HG03571 (cell line): ENCODE measurements at regions not wholly inside any gene's neighbourhood (a gene's known extent, or its start where the extent isn't known, plus 50 kb on each side); places are given as distances from the start of the nearest gene placed in this dataset.
"Not testable (repeated sequence)": the region's sequence is repeated elsewhere in the genome, so short reads cannot be mapped to it uniquely, and the experiment has no call there.

Source experiments
- ATAC-seq: cut with Tn5 transposase; IDR thresholded peaks from one replicate; pipeline ENCODE4 v1.9.1; 2021; ENCODE audit not compliant: unreplicated experiment

DNA sequence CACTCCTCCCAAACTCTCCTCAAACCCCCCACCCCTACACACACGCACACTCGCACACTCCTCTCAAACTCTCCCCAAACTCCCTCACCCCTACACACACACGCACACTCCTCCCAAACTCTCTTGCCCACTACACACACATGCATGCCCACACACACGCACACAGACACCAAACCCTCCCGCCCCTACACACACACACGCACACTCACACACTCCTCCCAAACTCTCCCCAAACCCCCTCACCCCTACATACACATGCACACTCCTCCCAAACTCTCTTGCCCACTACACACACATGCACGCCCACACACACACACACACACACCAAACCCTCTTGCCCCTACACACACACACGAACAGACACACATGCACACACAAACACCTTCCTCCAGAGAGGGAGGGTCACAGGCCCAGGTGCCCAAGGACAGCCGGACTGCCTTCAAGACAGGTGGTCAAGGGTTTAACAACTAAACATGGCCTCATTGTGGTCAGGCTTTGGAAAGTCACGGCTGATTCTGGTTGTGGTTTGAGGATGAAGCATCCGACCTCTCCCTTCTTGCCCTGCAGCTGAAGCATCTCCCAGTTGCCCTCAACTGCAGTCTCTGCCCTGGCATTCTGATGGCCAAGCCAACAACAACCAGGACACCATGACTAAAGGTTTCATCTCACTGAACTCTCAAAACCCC lies 72.3 kb upstream of the SNTG2 start:
- no peak for ATAC-seq

DNA sequence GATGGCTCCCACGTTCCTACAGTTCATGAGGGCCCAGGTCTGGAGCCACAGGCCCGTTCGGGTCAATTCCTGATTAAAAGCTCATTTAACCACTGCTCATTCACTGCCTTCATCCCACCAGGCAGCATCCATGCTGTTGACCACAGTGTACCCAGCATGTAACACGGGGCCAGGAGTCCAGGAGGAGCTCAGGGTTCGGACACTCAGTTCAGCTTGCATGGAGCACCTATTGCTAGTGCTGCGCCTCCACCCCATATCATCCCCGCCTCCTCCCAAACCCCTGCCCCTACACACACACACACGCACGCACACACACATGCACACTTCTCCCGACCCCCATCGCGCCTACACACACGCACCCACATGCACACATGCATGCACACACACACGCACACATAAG lies 72.9 kb upstream of the SNTG2 start:
- no peak for ATAC-seq

DNA sequence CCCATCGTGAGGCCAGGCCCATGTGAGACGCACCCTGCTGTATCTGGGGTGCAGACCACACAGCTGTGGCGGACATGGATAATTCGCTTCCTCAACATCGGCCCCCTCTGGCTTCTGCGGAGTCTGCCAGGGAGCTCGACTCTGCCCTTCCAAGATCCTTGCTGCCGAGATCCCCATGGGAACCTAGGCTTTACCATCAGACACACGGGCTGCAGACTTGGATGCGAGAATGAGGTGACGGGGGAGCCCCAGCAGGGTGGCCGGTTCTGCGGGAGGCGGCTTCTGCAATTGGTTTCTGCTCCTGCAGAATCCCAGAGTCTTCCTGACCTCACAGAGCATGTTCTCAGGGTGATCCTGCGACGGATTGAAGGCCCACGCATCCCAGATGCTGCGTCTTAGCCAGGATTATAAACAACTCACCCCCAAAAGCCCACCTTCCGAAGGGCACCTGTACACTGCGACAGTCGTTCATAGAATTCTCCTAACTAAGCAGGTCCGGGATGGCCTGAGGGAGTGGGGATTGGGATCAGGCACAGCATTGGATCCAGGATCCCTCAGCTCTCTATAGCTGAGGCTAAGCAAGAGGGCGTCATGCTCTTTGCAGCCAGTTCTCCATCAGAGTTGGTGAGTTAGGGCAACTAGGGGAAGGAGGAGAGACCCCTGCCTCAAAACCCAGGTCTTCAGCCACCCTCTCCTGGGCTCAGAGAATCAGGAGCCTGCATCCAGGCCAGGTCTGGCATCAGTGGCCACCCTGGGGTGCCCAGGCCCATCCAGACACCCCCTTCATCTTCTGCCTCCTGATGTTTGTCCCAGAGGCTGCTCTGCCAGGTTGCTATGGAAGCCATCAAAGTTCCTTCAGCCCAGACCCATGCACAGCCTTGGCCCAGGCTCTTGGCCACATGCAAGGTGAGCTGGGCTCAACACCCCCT lies 74.7 kb upstream of the SNTG2 start:
- no peak for ATAC-seq

DNA sequence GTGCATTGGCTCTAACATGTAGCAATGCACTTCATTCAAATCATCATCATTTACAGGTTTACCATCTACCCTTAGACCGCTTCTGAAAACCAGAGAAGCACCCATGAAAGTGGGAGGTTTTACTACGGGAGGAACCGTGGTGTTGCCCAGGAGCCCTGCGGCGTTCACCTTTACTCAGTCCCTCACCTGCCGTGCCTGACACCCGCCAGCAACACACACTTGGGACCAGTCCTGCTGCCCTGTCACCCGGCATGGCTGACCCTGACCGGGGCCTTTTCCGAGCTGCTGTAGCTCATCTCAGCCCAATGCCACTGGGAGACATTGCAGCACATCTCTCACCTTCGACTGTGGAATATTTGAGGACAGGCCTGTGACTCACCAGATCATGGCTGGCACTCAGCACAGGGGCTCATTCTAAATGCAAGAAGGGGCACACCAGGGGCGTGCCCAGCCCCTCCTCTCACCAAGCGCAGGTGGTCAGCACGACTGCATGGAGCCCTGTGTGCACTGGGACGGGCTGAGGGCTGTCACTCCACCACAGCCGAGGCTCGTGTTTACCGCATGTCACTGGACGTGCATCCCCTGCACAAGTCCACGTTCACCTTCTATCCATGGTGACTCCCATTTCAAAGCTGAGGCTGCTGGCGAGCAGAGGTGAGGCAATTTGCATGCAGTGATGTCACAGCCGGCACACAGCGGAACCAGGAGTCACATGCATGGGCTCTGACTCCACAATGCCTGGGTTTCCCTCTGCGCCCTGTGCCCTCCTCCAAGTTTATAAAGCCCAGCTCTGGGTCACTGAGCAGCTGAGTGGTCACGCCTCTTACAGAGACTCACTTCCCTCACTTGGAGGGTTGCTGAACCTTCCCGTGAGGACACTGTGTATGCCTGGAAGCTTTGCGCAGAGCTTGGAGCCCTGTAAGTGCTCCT lies 76.7 kb upstream of the SNTG2 start:
- no peak for ATAC-seq

DNA sequence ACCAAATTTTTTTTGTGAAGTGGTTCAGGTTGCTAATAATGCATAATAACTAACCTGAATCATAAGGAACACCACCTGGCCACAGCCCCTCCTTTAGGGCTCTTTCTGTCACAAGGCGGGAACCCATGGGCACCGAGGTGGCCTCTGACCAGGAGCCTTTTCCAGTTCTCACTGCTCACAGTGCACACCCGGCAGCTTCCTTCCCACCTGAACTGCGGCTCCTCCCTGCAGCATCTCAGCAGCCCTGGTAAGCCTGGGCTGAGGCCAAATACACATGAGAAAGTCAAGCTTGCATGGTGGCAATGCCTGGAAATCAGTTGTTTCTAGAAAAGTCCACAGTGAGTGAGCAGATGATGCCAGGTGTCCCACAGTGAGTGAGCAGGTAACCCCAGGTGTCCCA lies 77.6 kb upstream of the SNTG2 start:
- no peak for ATAC-seq

DNA sequence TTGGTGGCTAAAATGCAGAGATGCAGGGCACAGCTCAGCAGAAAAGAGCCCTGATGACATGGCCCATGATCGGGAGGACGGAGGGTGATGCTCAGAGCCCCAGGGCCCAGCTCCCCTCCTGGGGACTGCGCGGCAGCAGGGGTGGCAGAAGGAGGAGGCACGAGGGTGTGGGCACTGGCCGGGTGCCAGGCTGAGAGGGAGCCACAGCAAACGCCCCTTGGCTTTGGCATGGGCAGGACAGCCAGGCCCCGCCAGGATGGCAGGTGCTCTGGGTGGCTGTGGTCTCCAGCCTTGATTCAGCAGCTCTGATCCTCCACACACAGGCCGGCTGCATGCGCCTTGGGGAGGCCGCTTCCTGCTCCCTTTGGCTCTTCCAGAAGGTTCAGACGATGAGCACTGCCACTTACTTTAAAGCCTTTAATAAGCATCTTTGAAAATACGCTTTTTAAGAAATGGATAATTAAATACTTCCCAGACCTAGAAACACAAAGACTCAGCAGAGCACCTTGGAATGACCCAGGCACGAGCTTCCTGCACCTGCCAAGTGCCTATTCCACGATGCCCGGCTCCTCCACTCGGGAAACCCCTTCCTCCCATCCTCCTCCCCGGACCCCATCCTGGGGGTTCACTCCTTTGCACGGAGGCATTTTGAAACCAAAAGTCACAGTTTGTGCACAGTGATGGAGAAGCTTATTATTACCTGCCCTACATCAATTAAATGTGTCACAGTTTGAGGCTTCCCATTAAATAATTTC lies 78.5 kb upstream of the SNTG2 start:
- no peak for ATAC-seq

DNA sequence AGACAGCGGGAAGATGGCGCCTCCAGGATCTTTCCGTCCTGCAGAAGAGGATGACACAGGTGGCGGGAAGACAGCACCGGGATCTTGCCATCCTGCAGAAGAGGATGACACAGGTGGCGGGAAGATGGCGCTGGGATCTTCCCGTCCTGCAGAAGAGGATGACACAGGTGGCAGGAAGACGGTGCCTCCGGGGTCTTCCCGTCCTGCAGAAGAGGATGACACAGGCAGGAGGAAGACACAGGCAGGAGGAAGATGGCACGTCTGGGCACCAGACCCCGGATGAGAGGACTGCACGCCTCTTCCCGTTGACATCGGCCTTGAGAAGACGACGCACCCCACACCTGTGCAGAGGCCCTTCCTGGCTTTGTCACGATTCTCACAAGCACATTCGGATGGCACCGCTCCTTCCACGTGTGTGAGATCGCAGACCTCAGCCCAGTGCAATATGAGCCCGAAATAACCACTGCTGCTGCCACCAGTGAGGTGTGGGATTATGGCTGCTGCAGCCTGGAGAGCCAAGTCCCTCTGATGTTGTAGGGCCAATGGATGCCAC lies 79.4 kb upstream of the SNTG2 start:
- ATAC-seq = no peak

DNA sequence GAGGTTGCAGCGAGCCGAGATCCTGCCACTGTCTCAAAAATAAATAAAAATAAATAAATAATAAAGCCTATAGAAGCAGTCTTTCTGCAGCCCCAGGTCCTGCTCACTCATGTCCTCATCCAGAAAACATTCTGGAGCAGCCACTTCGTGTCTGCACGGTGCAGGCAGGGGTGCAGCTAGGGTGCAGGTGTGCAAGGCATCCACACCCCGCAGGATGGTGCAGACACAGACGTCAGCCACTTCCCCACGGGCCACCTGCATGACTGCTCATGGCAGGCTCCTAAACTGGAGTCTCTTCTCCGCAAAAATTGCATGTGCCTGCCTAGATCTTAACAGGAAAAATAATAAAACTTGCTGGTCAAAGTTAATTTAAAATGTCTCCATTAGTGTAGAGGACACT lies 80.2 kb upstream of the SNTG2 start:
- ATAC-seq = no peak

DNA sequence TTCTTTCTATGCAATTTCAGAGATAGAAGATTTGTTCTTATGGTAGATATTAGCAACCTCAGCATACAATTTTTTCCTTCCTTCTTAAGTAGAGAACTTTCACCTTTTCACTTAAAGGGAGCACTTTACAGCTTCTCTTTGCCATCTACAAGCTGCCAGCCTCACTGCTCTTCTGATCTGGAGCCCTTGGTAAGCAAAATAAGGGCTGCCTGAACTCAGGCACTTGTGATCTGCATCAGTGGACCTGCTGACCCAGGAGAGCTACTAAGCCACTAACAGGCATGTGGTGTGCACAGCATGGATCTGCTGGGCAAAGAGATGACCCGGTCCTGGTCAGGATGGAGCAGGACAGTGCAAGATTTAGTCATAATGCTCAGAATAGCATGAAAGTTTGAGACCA lies 80.8 kb upstream of the SNTG2 start:
- ATAC-seq = no peak

DNA sequence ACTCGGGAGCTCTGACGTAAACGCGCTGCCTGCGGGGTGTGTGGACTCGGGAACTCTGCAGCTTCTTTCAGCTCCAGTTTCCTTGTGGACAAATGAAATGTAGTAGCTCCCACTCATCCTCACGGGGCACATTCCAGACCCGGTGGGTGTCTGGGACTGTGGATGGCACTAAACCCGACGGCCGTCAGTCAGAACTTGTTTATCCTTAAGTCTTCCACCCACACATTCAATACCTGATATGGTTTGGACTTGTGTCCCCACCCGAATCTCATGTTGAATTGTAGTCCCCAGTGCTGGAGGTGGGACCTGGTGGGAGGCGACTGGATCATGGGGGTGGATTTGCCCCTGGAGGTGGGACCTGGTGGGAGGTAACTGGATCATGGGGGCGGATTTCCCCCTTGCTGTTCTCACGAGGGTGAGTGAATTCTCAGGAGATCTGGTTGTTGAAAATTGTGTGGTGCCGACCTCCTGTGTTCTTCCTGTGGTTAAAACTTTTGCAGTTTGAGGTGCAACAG lies 81.2 kb upstream of the SNTG2 start:
- ATAC-seq = no peak

DNA sequence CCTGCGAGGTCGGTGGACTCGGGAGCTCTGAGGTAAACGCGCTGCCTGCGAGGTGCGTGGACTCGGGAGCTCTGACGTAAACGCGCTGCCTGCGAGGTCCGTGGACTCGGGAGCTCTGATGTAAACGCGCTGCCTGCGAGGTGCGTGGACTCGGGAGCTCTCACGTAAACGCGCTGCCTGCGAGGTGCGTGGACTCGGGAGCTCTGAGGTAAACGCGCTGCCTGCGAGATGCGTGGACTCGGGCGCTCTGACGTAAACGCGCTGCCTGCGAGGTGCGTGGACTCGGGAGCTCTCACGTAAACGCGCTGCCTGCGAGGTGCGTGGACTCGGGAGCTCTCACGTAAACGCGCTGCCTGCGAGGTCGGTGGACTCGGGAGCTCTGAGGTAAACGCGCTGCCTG lies 81.8 kb upstream of the SNTG2 start:
- not testable (repeated sequence) for ATAC-seq

DNA sequence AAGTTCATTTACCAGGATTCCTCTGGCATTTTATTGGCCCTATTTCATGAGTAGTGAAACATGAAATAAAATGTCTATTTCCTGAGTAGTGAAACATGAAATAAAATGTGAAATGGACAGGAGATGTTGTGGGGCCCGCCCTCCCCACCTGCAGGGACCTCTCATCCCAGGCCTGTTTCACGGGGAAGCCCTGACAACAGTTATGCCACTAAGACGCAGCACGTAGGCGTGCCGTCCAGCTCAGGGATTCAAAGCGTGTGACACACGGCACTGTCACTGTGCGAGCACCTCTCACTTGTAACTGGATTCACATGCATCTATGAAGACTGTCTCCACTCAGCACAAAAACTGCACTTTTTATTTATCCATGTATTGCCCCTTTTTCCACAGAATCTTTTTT lies 83.4 kb upstream of the SNTG2 start:
- no peak for ATAC-seq

DNA sequence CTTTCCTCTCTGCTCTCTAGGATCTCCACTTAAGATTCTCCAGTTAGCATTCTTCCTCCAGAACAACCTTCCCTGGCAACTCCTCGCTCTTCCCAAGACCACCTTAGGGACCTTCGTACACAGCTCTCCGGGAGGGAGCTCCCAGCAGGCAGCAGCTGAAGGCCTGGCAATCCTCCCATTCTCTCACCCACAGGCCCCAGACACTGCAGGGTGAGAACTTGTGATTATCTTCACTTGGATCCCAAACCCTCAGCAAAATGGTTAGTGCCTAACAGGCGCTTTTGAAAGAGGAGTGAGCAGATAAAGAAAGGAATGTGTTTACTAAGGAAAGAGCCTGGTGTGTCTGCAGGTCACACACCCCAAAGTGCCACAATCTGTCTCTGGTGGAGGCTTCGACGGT lies 83.8 kb upstream of the SNTG2 start:
- no peak for ATAC-seq

DNA sequence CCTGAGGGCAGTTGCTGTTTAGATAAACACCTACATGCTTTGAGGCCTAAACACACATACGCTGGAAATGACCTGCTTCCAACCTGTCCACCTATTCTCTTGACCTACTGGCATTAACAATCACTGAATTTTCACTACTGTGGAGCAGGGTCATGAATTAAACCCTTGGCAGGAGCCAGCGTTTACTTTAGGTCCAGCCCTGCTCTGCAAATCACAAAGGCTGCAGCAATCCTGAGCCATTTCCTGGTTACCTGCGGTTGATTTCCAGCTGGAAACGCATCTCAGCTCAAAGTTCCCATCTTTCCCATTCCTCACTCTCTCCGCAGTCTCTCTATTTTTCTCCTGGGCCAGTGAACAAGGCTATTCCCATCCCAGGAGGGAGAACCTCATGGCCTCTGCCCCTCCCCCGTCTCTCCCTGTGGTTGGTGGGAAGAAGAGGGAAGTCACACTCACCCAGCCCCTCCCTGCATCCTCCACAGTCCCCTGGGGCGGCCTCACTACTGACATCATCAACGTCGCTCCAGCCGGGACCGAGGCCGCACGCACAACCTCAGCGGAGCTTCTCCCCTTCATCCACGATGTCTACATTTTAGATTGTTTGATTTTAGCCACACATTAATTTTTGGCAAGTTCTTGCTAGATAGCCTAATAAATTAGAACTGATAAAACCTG lies 84.5 kb upstream of the SNTG2 start:
- ATAC-seq = no peak

DNA sequence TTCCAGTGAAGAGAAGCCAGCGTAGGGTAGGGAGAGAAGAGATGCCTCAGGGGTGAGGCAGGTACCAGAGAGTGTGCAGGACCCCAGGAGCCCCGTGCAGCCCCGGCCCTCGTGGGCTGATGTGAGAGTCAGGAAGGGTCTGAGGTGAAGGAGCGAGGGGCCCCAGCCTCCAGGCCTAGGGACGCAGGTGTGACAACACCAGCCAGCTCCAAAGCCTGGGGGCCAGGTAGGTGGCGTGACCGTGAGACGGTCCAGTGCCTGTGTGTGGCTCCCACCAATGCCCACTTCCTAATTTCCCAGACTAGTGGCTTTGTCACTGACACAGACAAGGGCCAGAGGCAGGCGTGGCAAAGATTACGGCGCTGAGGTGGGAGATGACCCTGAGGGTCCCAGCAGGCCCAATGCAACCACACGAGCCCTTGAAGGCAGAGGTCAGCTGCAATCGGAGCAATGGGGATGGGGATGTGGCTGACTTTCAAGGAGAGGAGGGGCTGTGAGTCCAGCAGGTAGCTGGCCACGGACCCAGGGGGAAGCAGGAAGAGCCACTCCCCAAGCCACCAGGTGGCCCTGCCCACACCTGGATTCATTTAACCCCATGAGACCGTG lies 86.0 kb upstream of the SNTG2 start:
- ATAC-seq = no peak

DNA sequence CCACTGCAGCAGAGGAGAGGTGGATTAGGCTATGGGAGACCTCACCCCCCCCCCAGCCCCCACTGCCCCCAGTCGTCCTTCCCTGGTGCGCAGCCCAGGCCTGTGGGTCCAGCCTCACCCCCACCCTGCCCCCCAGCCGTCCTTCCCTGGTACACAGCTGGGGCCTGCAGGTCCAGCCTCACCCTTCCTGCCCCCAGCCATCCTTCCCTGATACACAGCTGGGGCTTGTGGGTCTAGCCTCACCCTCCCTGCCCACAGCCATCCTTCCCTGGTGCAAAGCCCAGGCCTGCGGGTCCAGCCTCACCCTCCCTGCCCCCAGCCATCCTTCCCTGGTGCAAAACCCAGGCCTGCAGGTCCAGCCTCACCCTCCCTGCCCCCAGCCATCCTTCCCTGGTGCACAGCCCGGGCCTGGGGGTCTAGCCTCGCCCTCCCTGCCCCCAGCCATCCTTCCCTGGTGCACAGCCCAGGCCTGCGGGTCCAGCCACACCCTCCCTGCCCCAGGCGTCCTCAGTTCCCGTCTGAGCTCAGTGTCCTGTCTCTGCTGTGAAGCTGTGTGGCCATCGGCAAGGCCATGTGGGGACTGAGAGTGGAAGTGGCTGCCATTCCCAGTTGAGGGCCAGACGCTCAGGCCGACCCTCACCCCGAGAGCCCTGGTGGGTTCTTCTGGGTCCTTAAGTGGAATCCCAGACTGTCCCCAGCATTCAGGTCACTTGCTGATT lies 86.8 kb upstream of the SNTG2 start:
- no peak for ATAC-seq

DNA sequence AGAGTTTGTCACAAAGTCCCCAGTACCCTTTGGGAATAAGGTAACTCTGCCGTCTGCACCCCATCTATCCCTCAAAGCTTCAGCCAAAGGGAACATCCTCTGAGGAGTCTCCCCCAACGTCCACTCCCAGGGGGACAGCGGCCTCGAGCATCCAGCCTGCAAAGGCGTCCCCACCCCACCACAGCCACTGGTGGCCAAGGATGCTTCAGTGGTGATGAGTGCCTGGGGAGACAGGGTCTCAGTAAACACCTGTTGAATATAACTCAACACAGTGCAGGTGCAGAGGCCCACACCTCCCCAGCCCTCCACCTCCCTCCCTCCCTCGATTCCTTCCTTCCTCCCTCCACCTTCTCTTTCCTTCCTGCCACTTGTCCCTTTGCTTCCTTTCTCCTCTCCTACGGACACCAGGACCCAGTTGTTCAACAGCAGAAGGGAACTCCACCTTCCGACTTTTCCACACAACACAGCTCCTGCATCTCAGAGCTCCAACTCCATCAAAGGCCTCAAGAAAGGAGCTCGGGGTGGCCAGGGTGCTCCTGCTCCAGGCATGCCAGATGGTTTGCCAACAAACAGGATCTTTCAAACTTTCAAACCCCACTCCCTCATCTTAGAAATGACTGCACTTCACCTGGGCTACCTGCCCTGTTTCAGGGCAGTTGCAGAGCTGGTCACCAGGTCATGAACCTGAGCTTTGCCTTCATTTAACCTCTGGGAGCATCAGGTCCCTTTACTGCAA lies 87.8 kb upstream of the SNTG2 start:
- no peak for ATAC-seq

DNA sequence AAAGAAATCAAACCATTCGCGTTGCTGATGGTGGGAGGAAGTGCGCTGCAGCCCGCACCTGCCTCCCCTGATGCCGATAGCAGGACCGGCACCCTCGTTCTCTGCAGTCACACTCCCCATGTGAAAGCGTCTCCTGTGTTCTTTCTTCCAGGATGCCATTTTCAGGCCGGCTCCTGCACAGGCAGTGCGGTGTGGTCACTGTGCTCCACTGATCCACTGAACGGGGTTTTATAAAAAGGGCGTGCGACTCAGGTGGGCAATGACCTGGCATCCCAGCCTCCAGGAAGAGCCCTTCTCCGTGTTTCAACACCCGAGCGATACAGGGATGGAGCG lies 88.3 kb upstream of the SNTG2 start:
- ATAC-seq = no peak
